Kidney (tissue), 13 donors: ENCODE measurements at regions not wholly inside any gene's neighbourhood (a gene's known extent, or its start where the extent isn't known, plus 50 kb on each side); places are given as distances from the start of the nearest gene placed in this dataset.

Experiments
- DNase-seq, 5 donors: peaks; one replicate each; pipeline ENCODE4 v3.0.0-alpha.2; 2013 to 2020
- FAIRE-seq: peaks from 2 replicates; lab custom pipeline; 2012; peaks lifted over from hg19 to GRCh38; lab: Jason Lieb, UNC
- H3K27ac ChIP-seq, 2 donors: one replicate each; pipeline ENCODE4 v1.7.0; 2013; ENCODE audit warnings: low read depth in 2 of 2, low read length in 2 of 2, inconsistent platforms in 1 of 2
- H3K27me3 ChIP-seq: one replicate; pipeline ENCODE4 v1.7.1; 2013; ENCODE audit warnings: low read length, inconsistent platforms; ENCODE audit not compliant: control insufficient read depth, insufficient read depth
- H3K36me3 ChIP-seq, 3 donors: one replicate each; pipeline versions ENCODE4 v1.7.0 to v1.7.1; 2013; ENCODE audit warnings: low read length in 3 of 3, control low read depth in 1 of 3, inconsistent platforms in 1 of 3; ENCODE audit not compliant: insufficient read depth in 3 of 3, control insufficient read depth in 2 of 3
- H3K4me1 ChIP-seq, 3 donors: one replicate each; pipeline versions ENCODE4 v1.7.0 to v1.7.1; 2013; ENCODE audit warnings: low read length in 3 of 3, inconsistent platforms in 1 of 3, low read depth in 1 of 3; ENCODE audit not compliant: control insufficient read depth in 2 of 3, insufficient read depth in 2 of 3
- H3K4me3 ChIP-seq, 3 donors: one replicate each; pipeline versions ENCODE4 v1.7.0 to v1.8.1; 2013; ENCODE audit warnings: low read length in 3 of 3, control low read depth in 1 of 3, inconsistent platforms in 1 of 3
- H3K9ac ChIP-seq, 3 donors: one replicate each; pipeline versions ENCODE4 v1.7.0 to v1.7.1; 2013; ENCODE audit warnings: low read length in 3 of 3, control low read depth in 1 of 3, inconsistent platforms in 1 of 3
- H3K9me3 ChIP-seq, 3 donors: one replicate each; pipeline versions ENCODE4 v1.7.0 to v1.7.1; 2013; ENCODE audit warnings: low read length in 3 of 3, control low read depth in 1 of 3, inconsistent platforms in 1 of 3; ENCODE audit not compliant: control insufficient read depth in 2 of 3, insufficient read depth in 1 of 3
- intact Hi-C: fragments of 100-400 bp; cut with DNase I; formaldehyde crosslinking; loops from one replicate; pipeline ENCODE4 v1.11.1; 2022
- TF ChIP-seq, protein P1 (sequence below): IDR thresholded peaks from 3 replicates; pipeline ENCODE4 v1.5.1; 2012; ENCODE audit warnings: mild to moderate bottlenecking, moderate library complexity, borderline replicate concordance; ENCODE audit not compliant: insufficient read depth; ENCODE audit errors: extremely low read depth
- donor health status: control.
- donor health status: control.
- donor health status: control.
- donor health status: control.
- donor health status: control.
- donor health status: DM: yes; HTN: yes; CAD: no.
- donor health status: Normal renal cell carcinoma (clear cell type).

DNA sequence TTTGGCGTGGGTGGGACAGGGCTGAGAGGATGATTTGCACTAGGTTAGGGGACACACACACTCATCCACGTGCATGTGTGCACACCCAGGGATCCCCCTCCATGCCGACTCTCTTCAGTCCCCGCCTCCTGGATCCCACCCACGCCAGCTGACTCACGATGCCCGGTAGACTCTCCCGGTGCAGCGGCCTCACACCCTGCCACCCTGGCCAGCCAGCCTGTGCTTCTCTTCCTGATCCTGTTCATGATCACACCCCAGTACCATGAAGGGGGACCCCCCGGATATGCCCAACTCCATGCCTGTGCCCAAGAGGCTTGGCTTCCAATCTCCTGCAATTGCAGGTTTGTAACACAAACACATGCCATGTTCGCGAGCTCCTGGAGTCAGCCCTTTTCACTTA lies 157.8 kb upstream of the HDAC4 start:
- intact Hi-C loops = no loop called here
- Histone ChIP-seq H3K9ac (no peak overlapping the region), H3K9me3 (no peaks in the 10 kb centered on the region), H3K36me3 (no peaks in the 10 kb centered on the region), H3K4me1 (peaks cover 0 to 2% (median 0%) of the 10 kb centered on the region in 3 donors), H3K27ac (no peak overlapping the region), H3K4me3 (no peak overlapping the region), H3K27me3 (no peaks in the 10 kb centered on the region)
- TF ChIP-seq, protein P1, sequence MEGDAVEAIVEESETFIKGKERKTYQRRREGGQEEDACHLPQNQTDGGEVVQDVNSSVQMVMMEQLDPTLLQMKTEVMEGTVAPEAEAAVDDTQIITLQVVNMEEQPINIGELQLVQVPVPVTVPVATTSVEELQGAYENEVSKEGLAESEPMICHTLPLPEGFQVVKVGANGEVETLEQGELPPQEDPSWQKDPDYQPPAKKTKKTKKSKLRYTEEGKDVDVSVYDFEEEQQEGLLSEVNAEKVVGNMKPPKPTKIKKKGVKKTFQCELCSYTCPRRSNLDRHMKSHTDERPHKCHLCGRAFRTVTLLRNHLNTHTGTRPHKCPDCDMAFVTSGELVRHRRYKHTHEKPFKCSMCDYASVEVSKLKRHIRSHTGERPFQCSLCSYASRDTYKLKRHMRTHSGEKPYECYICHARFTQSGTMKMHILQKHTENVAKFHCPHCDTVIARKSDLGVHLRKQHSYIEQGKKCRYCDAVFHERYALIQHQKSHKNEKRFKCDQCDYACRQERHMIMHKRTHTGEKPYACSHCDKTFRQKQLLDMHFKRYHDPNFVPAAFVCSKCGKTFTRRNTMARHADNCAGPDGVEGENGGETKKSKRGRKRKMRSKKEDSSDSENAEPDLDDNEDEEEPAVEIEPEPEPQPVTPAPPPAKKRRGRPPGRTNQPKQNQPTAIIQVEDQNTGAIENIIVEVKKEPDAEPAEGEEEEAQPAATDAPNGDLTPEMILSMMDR = no peak
- FAIRE-seq = no peak
- peak in 1 of 5 donors; percentile 33 for DNase-seq

DNA sequence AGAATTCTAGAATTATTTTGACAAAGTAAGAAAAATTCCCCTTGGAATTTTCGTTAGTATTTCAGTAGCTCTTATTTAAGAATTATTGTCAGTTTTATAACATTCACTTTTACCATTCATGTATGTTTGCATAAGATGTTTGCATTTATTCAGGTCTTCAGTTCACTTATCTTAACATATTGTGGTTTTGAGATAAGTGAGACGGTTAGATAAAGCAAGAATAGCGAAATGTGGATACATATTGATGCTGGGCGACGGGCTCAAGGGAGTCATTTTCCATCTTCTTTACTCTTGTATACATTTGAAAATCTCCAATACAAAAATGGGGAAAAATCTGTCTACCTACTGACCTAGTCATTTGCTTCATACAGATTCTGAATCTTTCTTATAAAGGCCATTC lies 156.7 kb upstream of the HDAC4 start:
- Histone ChIP-seq H3K27me3 (no peaks in the 10 kb centered on the region), H3K36me3 (no peaks in the 10 kb centered on the region), H3K27ac (no peak overlapping the region), H3K9me3 (no peaks in the 10 kb centered on the region), H3K4me3 (no peak overlapping the region), H3K9ac (no peak overlapping the region), H3K4me1 (peaks cover 0 to 2% (median 0%) of the 10 kb centered on the region in 3 donors)
- intact Hi-C loops = no loop called here
- DNase-seq (no peak), FAIRE-seq (no peak)
- TF ChIP-seq, protein P1 = no peak

DNA sequence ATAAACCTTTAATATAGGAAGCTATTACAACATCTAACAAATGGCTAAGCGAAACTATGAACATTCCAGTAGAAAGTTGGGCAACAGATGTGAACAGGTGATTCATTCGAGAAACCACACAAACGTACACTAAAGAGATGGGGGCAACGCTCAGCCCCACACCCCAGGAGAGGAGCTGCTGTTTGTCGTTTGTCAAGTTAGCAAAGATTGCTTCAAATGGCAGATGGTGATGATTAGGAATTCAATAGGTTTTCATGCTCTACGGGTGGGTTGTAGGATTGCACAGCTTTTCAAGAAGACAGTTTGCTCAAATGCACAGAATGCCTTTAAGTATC lies 154.7 kb upstream of the HDAC4 start:
- FAIRE-seq = no peak
- intact Hi-C loops = no loop called here
- H3K4me1 ChIP-seq = no peaks in the 10 kb centered on the region

More for the DNA sequence above, 154.7 kb upstream of the HDAC4 start:
- Histone ChIP-seq H3K9ac (no peak overlapping the region), H3K27me3 (no peaks in the 10 kb centered on the region), H3K9me3 (no peaks in the 10 kb centered on the region), H3K36me3 (no peaks in the 10 kb centered on the region), H3K27ac (no peak overlapping the region), H3K4me3 (no peak overlapping the region)
- TF ChIP-seq, protein P1 = no peak
- no peak for DNase-seq
